ENCODE measurements at regions not wholly inside any gene's neighbourhood (a gene's known extent, or its start where the extent isn't known, plus 50 kb on each side); places are given as distances from the start of the nearest gene placed in this dataset.
"Not testable (repeated sequence)": the region's sequence is repeated elsewhere in the genome, so short reads cannot be mapped to it uniquely, and the experiment has no call there.

GRCh38 chr21:6428498-6429092 lies 4092.8 kb upstream of the TPTE start:
- not testable (repeated sequence) for DNase-seq (ENCODE audit: low read depth); H3K4me3 ChIP-seq (ENCODE audit: control insufficient read depth, low read depth, low read length)

- not testable (repeated sequence) for H3K4me3 ChIP-seq (ENCODE audit: control insufficient read depth, low read depth, low read length); DNase-seq (ENCODE audit: low read depth)
These were observed 4091.5 kb upstream of the TPTE start for GRCh38 chr21:6429924-6430323.

- not testable (repeated sequence) for H3K4me3 ChIP-seq (ENCODE audit: control insufficient read depth, low read depth, low read length); DNase-seq (ENCODE audit: low read depth)
These were observed 4088.2 kb upstream of the TPTE start for GRCh38 chr21:6433149-6433548.

GRCh38 chr21:6436205-6436604 lies 4085.2 kb upstream of the TPTE start:
- not testable (repeated sequence) for DNase-seq (ENCODE audit: low read depth); H3K4me3 ChIP-seq (ENCODE audit: control insufficient read depth, low read depth, low read length)

GRCh38 chr21:6436971-6437833 lies 4084.2 kb upstream of the TPTE start:
- not testable (repeated sequence) for H3K4me3 ChIP-seq (ENCODE audit: control insufficient read depth, low read depth, low read length); DNase-seq (ENCODE audit: low read depth)

GRCh38 chr21:6437834-6438187 lies 4083.6 kb upstream of the TPTE start:
- DNase-seq (ENCODE audit: low read depth); H3K4me3 ChIP-seq (ENCODE audit: control insufficient read depth, low read depth, low read length): not testable (repeated sequence)

- not testable (repeated sequence) for DNase-seq (ENCODE audit: low read depth); H3K4me3 ChIP-seq (ENCODE audit: control insufficient read depth, low read depth, low read length)
These were observed 4082.3 kb upstream of the TPTE start for GRCh38 chr21:6439058-6439457.

- not testable (repeated sequence) for DNase-seq (ENCODE audit: low read depth); H3K4me3 ChIP-seq (ENCODE audit: control insufficient read depth, low read depth, low read length)
These were observed 4066.6 kb upstream of the TPTE start for GRCh38 chr21:6454648-6455340.

GRCh38 chr21:6456011-6456661 lies 4065.2 kb upstream of the TPTE start:
- not testable (repeated sequence) for H3K4me3 ChIP-seq (ENCODE audit: control insufficient read depth, low read depth, low read length); DNase-seq (ENCODE audit: low read depth)

- H3K4me3 ChIP-seq (ENCODE audit: control insufficient read depth, low read depth, low read length); DNase-seq (ENCODE audit: low read depth): not testable (repeated sequence)
These were observed 4061.6 kb upstream of the TPTE start for GRCh38 chr21:6459761-6460160.

GRCh38 chr21:6461358-6461757 lies 4060.0 kb upstream of the TPTE start:
- DNase-seq (ENCODE audit: low read depth): not testable (repeated sequence)

GRCh38 chr21:6464419-6464818 lies 4057.0 kb upstream of the TPTE start:
- DNase-seq (ENCODE audit: low read depth); H3K4me3 ChIP-seq (ENCODE audit: control insufficient read depth, low read depth, low read length): not testable (repeated sequence)

More at GRCh38 chr21:6461358-6461757, 4060.0 kb upstream of the TPTE start:
- H3K4me3 ChIP-seq (ENCODE audit: control insufficient read depth, low read depth, low read length): not testable (repeated sequence)

- not testable (repeated sequence) for DNase-seq (ENCODE audit: low read depth); H3K4me3 ChIP-seq (ENCODE audit: control insufficient read depth, low read depth, low read length)
These were observed 4055.2 kb upstream of the TPTE start for GRCh38 chr21:6466081-6466698.

- not testable (repeated sequence) for DNase-seq (ENCODE audit: low read depth); H3K4me3 ChIP-seq (ENCODE audit: control insufficient read depth, low read depth, low read length)
These were observed 4054.7 kb upstream of the TPTE start for GRCh38 chr21:6466707-6467106.

- not testable (repeated sequence) for DNase-seq (ENCODE audit: low read depth)
These were observed 4054.1 kb upstream of the TPTE start for GRCh38 chr21:6467189-6467774.

GRCh38 chr21:6467907-6468306 lies 4053.5 kb upstream of the TPTE start:
- DNase-seq (ENCODE audit: low read depth); H3K4me3 ChIP-seq (ENCODE audit: control insufficient read depth, low read depth, low read length): not testable (repeated sequence)

More at GRCh38 chr21:6467189-6467774, 4054.1 kb upstream of the TPTE start:
- H3K4me3 ChIP-seq (ENCODE audit: control insufficient read depth, low read depth, low read length): not testable (repeated sequence)

GRCh38 chr21:6468331-6468860 lies 4053.0 kb upstream of the TPTE start:
- H3K4me3 ChIP-seq (ENCODE audit: control insufficient read depth, low read depth, low read length); DNase-seq (ENCODE audit: low read depth): not testable (repeated sequence)

Measured in fibroblast of mammary gland (primary cell).